OCI-LY7 (cell line): ENCODE measurements at regions not wholly inside any gene's neighbourhood (a gene's known extent, or its start where the extent isn't known, plus 50 kb on each side); places are given as distances from the start of the nearest gene placed in this dataset.

Experiments used
- BruUV-seq: library from RNA; stranded (reverse); fragments of 400-500 nt; replicated peaks from 2 replicates; lab custom pipeline; 2021; lab: Mats Ljungman, UMichigan
- CTCF ChIA-PET: fragments of 300-600 bp; sonication (Branson Sonifier 250); formaldehyde crosslinking; loops from one replicate; lab custom pipeline; 2022; ENCODE audit warnings: antibody characterized with exemption; ENCODE audit not compliant: unreplicated experiment; lab: Charles Lee
- POLR2A ChIA-PET: fragments of 300-600 bp; sonication (Branson Sonifier 250); formaldehyde crosslinking; loops from one replicate; lab custom pipeline; 2022; ENCODE audit warnings: antibody characterized with exemption; lab: Charles Lee
- DNase-seq: peaks from one replicate; pipeline ENCODE4 v3.0.0-alpha.2; 2015; ENCODE audit warnings: low spot score
- H2AFZ ChIP-seq: fragments of 200-600 bp; sonication (generic), shearing (Covaris generic); 2 replicates; pipeline ENCODE4 v1.6.1; 2014; ENCODE audit warnings: mild to moderate bottlenecking, antibody characterized with exemption, low read length, moderate library complexity
- H3K27ac ChIP-seq: fragments of 200-600 bp; sonication (generic); 2 replicates; pipeline ENCODE4 v1.5.1; 2014; ENCODE audit warnings: mixed run types, low read depth, mild to moderate bottlenecking, moderate library complexity, low read length, inconsistent platforms; ENCODE audit not compliant: poor library complexity, severe bottlenecking
- H3K36me3 ChIP-seq: fragments of 200-600 bp; sonication (generic); 2 replicates; pipeline ENCODE4 v1.6.1; 2014; ENCODE audit warnings: mild to moderate bottlenecking, antibody characterized with exemption, low read length, moderate library complexity, mixed read lengths; ENCODE audit not compliant: insufficient read depth
- H3K4me1 ChIP-seq: fragments of 200-600 bp; sonication (generic); 2 replicates; pipeline ENCODE4 v1.5.1; 2014; ENCODE audit warnings: mild to moderate bottlenecking, low read length; ENCODE audit not compliant: insufficient read depth, poor library complexity, severe bottlenecking
- H3K4me2 ChIP-seq: fragments of 200-600 bp; sonication (generic); 2 replicates; pipeline ENCODE4 v1.6.1; 2014; ENCODE audit warnings: mild to moderate bottlenecking, low read length
- H3K4me3 ChIP-seq: fragments of 200-600 bp; sonication (generic); 2 replicates; pipeline ENCODE4 v1.5.1; 2014; ENCODE audit warnings: mild to moderate bottlenecking, low read depth, low read length; ENCODE audit not compliant: poor library complexity, severe bottlenecking
- H3K79me2 ChIP-seq: fragments of 200-600 bp; sonication (generic); 2 replicates; pipeline ENCODE4 v1.6.1; 2016; ENCODE audit warnings: low read depth, mild to moderate bottlenecking, low read length, moderate library complexity, mixed read lengths; ENCODE audit not compliant: insufficient read depth
- H3K9me2 ChIP-seq: fragments of 200-600 bp; sonication (generic); 2 replicates; pipeline ENCODE4 v1.6.1; 2016; ENCODE audit warnings: mild to moderate bottlenecking, low read length, mixed read lengths; ENCODE audit not compliant: insufficient read depth
- H3K9me3 ChIP-seq: fragments of 200-600 bp; sonication (generic); 2 replicates; pipeline ENCODE4 v1.6.1; 2014; ENCODE audit warnings: mild to moderate bottlenecking, mixed run types, low read length, mixed read lengths
- H4K20me1 ChIP-seq: fragments of 200-600 bp; sonication (generic); 2 replicates; pipeline ENCODE4 v1.6.1; 2014; ENCODE audit warnings: mild to moderate bottlenecking, antibody characterized with exemption, low read length, moderate library complexity, mixed read lengths; ENCODE audit not compliant: insufficient read depth
- CTCF ChIP-seq: fragments of 200-600 bp; sonication (generic); conservative IDR thresholded peaks from 2 replicates; pipeline ENCODE4 v1.5.1; 2014; ENCODE audit warnings: mild to moderate bottlenecking, antibody characterized with exemption, low read length, moderate library complexity, mixed read lengths
- EZH2phosphoT487 ChIP-seq: fragments of 200-600 bp; sonication (generic); IDR thresholded peaks from 2 replicates; pipeline ENCODE4 v1.6.1; 2018; ENCODE audit warnings: low read depth, borderline replicate concordance, mild to moderate bottlenecking, mixed run types, antibody characterized with exemption, low read length, moderate library complexity, mixed read lengths
- intact Hi-C: fragments of 100-400 bp; cut with micrococcal nuclease; formaldehyde crosslinking; loops from one replicate; pipeline ENCODE4 v1.10.0; 2022; ENCODE audit not compliant: unreplicated experiment

GRCh38 chr4:3630598-3631543 is 98.6 kb upstream of the LRPAP1 start:
- no peaks in the 10 kb centered on the region for H4K20me1 ChIP-seq
- no peak for DNase-seq
- no peak overlapping the region for H3K4me3 ChIP-seq
- H3K9me2 ChIP-seq = no peaks in the 10 kb centered on the region
- no peaks in the 10 kb centered on the region for H3K36me3 ChIP-seq
- TF ChIP-seq CTCF (no peak), EZH2phosphoT487 (no peak)
- H2AFZ ChIP-seq = no peak overlapping the region
- H3K9me3 ChIP-seq = no peaks in the 10 kb centered on the region
- no peaks in the 10 kb centered on the region for H3K79me2 ChIP-seq
- no peak overlapping the region for H3K27ac ChIP-seq
- intact Hi-C loops = no loop called here
- no peaks in the 10 kb centered on the region for H3K4me1 ChIP-seq
- ChIA-PET CTCF (no interaction called here), POLR2A (no interaction called here)
- no peak overlapping the region for H3K4me2 ChIP-seq
- BruUV-seq = no TSS peak

DNA sequence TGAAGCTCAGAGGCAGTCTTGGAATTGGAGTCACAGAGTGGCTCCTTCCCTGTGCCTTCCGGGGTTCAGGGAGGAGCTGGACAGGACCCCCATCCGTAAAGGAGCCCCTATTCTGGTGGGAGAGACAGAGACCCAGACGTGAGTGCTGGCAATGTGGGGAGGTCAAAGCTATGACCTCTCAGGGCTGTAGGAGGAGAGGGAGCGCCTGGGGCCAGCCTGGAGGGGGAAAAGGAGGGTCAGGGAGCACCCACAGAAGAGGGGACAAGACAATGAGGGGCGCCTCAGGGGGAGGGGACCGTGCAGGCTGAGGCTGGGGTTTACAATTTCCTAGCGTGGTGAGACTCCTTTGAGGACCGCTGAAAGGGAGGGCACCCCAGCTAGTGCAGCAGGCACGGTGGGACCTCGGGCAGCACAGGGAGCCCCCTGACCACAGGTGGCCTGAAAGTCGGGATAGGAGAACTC is 97.9 kb upstream of the LRPAP1 start:
- POLR2A ChIA-PET = no interaction called here

More for the DNA sequence above, 97.9 kb upstream of the LRPAP1 start:
- CTCF ChIA-PET = no interaction called here
- no TSS peak for BruUV-seq
- Histone ChIP-seq H3K4me2 (no peak overlapping the region), H3K36me3 (no peaks in the 10 kb centered on the region), H4K20me1 (no peaks in the 10 kb centered on the region), H3K79me2 (no peaks in the 10 kb centered on the region), H3K27ac (no peak overlapping the region), H3K9me2 (no peaks in the 10 kb centered on the region), H2AFZ (no peak overlapping the region), H3K4me3 (no peak overlapping the region), H3K9me3 (no peaks in the 10 kb centered on the region), H3K4me1 (no peaks in the 10 kb centered on the region)
- TF ChIP-seq EZH2phosphoT487 = no peak
- TF ChIP-seq CTCF = no peak
- intact Hi-C loops = no loop called here
- no peak for DNase-seq
